HepG2 (cell line): ENCODE measurements at regions not wholly inside any gene's neighbourhood (a gene's known extent, or its start where the extent isn't known, plus 50 kb on each side); places are given as distances from the start of the nearest gene placed in this dataset.
A peak's percentile ranks its signal among the peaks of the same experiment; 100 is the strongest.
"Not testable (repeated sequence)": the region's sequence is repeated elsewhere in the genome, so short reads cannot be mapped to it uniquely, and the experiment has no call there.

ENCODE experiments used
- ATAC-seq: fragments of 200-7000 bp; cut with Tn5 transposase; 3 replicates; pipeline ENCODE4 v1.9.1; 2020; ENCODE audit warnings: mild to moderate bottlenecking, moderate library complexity
- BruUV-seq: library from RNA; stranded (reverse); fragments of 400-500 nt; replicated peaks from 2 replicates; lab custom pipeline; 2021; lab: Mats Ljungman, UMichigan
- CTCF ChIA-PET: fragments of 300-600 bp; formaldehyde crosslinking; extraction: SDS; loops from one replicate; lab custom pipeline; 2021; ENCODE audit warnings: low total read pairs, inconsistent platforms, low intra/inter-chr PET ratio; lab: Yijun Ruan, JAX
- POLR2A ChIA-PET: fragments of 350-600 bp; sonication (Branson Sonifier 250); formaldehyde crosslinking; loops from one replicate; lab custom pipeline; 2020; ENCODE audit warnings: antibody characterized with exemption, inconsistent platforms; lab: Yijun Ruan, JAX
- DNase-seq: peaks from one replicate; pipeline ENCODE4 v3.0.0-alpha.2; 2015; ENCODE audit warnings: low spot score
- FAIRE-seq: peaks from 3 replicates; lab custom pipeline; 2011; peaks lifted over from hg19 to GRCh38; lab: Jason Lieb, UNC
- H2AFZ ChIP-seq: one replicate; pipeline ENCODE4 v1.6.1; 2011; ENCODE audit warnings: low read length, inconsistent platforms
- H3K27ac ChIP-seq: fragments of 300-600 bp; 3 replicates; pipeline ENCODE4 v1.8.0; 2011; ENCODE audit warnings: mixed run types, mild to moderate bottlenecking, mixed read lengths, low read length, inconsistent platforms; ENCODE audit not compliant: insufficient read depth; ENCODE audit errors: extremely low read length
- H3K27me3 ChIP-seq, 2 experiments: fragments of 200-600 bp in 1 of 2; 2 replicates in 1 of 2; 3 replicates in 1 of 2; pipeline versions ENCODE4 v1.6.0 to v1.8.0; 2011; ENCODE audit warnings: low read length in 2 of 2, mild to moderate bottlenecking in 2 of 2, moderate library complexity in 2 of 2, inconsistent platforms in 1 of 2; ENCODE audit not compliant: insufficient read depth in 2 of 2, control insufficient read depth in 1 of 2
- H3K36me3 ChIP-seq, 2 experiments: fragments of 200-600 bp in 1 of 2; replicated peaks in 1 of 2; 2 replicates in 1 of 2; 3 replicates in 1 of 2; pipeline versions ENCODE4 v1.5.1 to v1.8.0; 2011; ENCODE audit warnings: low read length in 2 of 2, inconsistent platforms in 1 of 2; ENCODE audit not compliant: insufficient read depth in 2 of 2, control insufficient read depth in 1 of 2
- H3K4me1 ChIP-seq: 2 replicates; pipeline ENCODE4 v1.5.1; 2012; ENCODE audit warnings: low read length, inconsistent platforms; ENCODE audit not compliant: insufficient read depth
- H3K4me2 ChIP-seq: 2 replicates; pipeline ENCODE4 v1.6.0; 2011; ENCODE audit warnings: low read depth, low read length, inconsistent platforms
- H3K4me3 ChIP-seq, 3 experiments: fragments of 200-600 bp in 1 of 3; sonication (generic), shearing (Covaris generic) in 1 of 3; replicated peaks in 1 of 3; 2 replicates each; pipeline ENCODE4 v1.5.1; 2011 to 2016; ENCODE audit warnings: low read length in 3 of 3, inconsistent platforms in 2 of 3, low read depth in 2 of 3, mild to moderate bottlenecking in 2 of 3, control low read depth in 1 of 3, mixed read lengths in 1 of 3; ENCODE audit not compliant: insufficient read depth in 1 of 3
- H3K79me2 ChIP-seq: one replicate; pipeline ENCODE4 v1.6.1; 2011; ENCODE audit warnings: low read length, inconsistent platforms; ENCODE audit not compliant: insufficient read depth
- H3K9ac ChIP-seq: 2 replicates; pipeline ENCODE4 v1.6.0; 2011; ENCODE audit warnings: mild to moderate bottlenecking, low read depth, low read length, inconsistent platforms; ENCODE audit not compliant: insufficient read depth
- H3K9me3 ChIP-seq: 2 replicates; pipeline ENCODE4 v1.5.1; 2012; ENCODE audit warnings: mild to moderate bottlenecking, low read length
- H4K20me1 ChIP-seq: 2 replicates; pipeline ENCODE4 v1.6.0; 2011; ENCODE audit warnings: inconsistent platforms, mild to moderate bottlenecking, low read length, moderate library complexity; ENCODE audit not compliant: insufficient read depth
- CC2D1A ChIP-seq: sonication (generic); formaldehyde crosslinking; IDR thresholded peaks from 2 replicates; pipeline ENCODE4 v1.8.1; 2023; ENCODE audit warnings: mild to moderate bottlenecking, missing genetic modification reagents
- HNRNPLL ChIP-seq: fragments of 200-400 bp; formaldehyde crosslinking; IDR thresholded peaks from 2 replicates; pipeline ENCODE4 v1.6.1; 2017; ENCODE audit warnings: mild to moderate bottlenecking, low read depth, low read length; ENCODE audit not compliant: poor library complexity, severe bottlenecking
- MAFK ChIP-seq, 2 experiments: IDR thresholded peaks in 1 of 2; conservative IDR thresholded peaks in 1 of 2; 2 replicates each; pipeline ENCODE4 v1.6.1; 2011; ENCODE audit warnings: improper control_type of control experiment in 2 of 2, low read length in 2 of 2
- MXD1 ChIP-seq: sonication (generic); formaldehyde crosslinking; IDR thresholded peaks from 2 replicates; pipeline ENCODE4 v1.4.0; 2020; ENCODE audit warnings: mild to moderate bottlenecking, missing genetic modification reagents
- NR1H2 ChIP-seq: sonication (generic); formaldehyde crosslinking; IDR thresholded peaks from 2 replicates; pipeline ENCODE4 v1.8.1; 2022; ENCODE audit warnings: low read depth, missing genetic modification reagents, borderline replicate concordance
- PLSCR1 ChIP-seq: sonication (generic); formaldehyde crosslinking; IDR thresholded peaks from 2 replicates; pipeline ENCODE4 v1.5.0; 2020; ENCODE audit warnings: missing genetic modification reagents, mild to moderate bottlenecking, borderline replicate concordance
- WGBS: methylation state at CpG from one replicate; pipeline ENCODE4 v1.1.6; 2017; ENCODE audit warnings: low lambda C conversion rate; 5-methylcytosine and 5-hydroxymethylcytosine counted together
- in situ Hi-C: cut with HindIII; loops from 2 replicates; pipeline ENCODE4 v1.10.0; 2017; ENCODE audit warnings: low pct_unique_long_range_greater_than_20kb; ENCODE audit not compliant: extremely low pct_ligation_motif_present
- intact Hi-C: fragments of 100-400 bp; cut with micrococcal nuclease; formaldehyde crosslinking; loops from one replicate; pipeline ENCODE4 v1.10.0; 2022; ENCODE audit not compliant: unreplicated experiment

GRCh38 chr4:79164907-79165610, 160.8 kb downstream of the NAA11 start (continued):
- no peak for TF ChIP-seq HNRNPLL

GRCh38 chr4:79163981-79164490, 161.8 kb downstream of the NAA11 start:
- no peak overlapping the region for H3K9ac ChIP-seq
- no peaks in the 10 kb centered on the region for H4K20me1 ChIP-seq
- no peak for FAIRE-seq
- ATAC-seq = no peak
- DNase-seq = no peak
- no peaks in the 10 kb centered on the region for H3K27me3 ChIP-seq
- TF ChIP-seq CC2D1A = no peak
- no peak for TF ChIP-seq PLSCR1 (CRISPR knock-in tag)
- TF ChIP-seq NR1H2 (CRISPR knock-in tag) = no peak
- H3K9me3 ChIP-seq = no peaks in the 10 kb centered on the region
- no peak overlapping the region for H3K4me3 ChIP-seq
- ChIA-PET CTCF (no interaction called here), POLR2A (no interaction called here)
- no peak overlapping the region for H3K4me2 ChIP-seq
- intact Hi-C loops (no loop called here), in situ Hi-C loops (no loop called here)
- H3K79me2 ChIP-seq = no peaks in the 10 kb centered on the region
- BruUV-seq = no TSS peak
- H3K36me3 ChIP-seq = no peaks in the 10 kb centered on the region
- WGBS = 2% methylated on average over 4 of the region's 4 CpGs
- H3K4me1 ChIP-seq = no peaks in the 10 kb centered on the region
- no peak overlapping the region for H3K27ac ChIP-seq
- no peak overlapping the region for H2AFZ ChIP-seq

- 6% methylated on average over 2 of the region's 2 CpGs for WGBS
- DNase-seq (no peak), ATAC-seq (no peak), FAIRE-seq (no peak)
- H3K27me3 ChIP-seq = no peaks in the 10 kb centered on the region
- H3K36me3 ChIP-seq = no peaks in the 10 kb centered on the region
- no peak overlapping the region for H3K9ac ChIP-seq
- H3K4me1 ChIP-seq = no peaks in the 10 kb centered on the region
- BruUV-seq = no TSS peak
- intact Hi-C loops = no loop called here
- H2AFZ ChIP-seq = no peak overlapping the region
- in situ Hi-C loops = no loop called here
- no peak overlapping the region for H3K4me3 ChIP-seq
- TF ChIP-seq MXD1 (CRISPR knock-in tag) (no peak), MAFK (conservative IDR thresholded peaks at IDR 0.05 in 1 of 2, IDR thresholded peaks at IDR 0.05 in 1 of 2; ENCODE audit: low read length in 2 of 2) (peak; percentile 30 to 34; a peak in 3 of 4 replicates)
- no peaks in the 10 kb centered on the region for H4K20me1 ChIP-seq
- POLR2A ChIA-PET = no interaction called here
- CTCF ChIA-PET = no interaction called here
- no peaks in the 10 kb centered on the region for H3K79me2 ChIP-seq
- H3K27ac ChIP-seq = no peak overlapping the region
- no peak overlapping the region for H3K4me2 ChIP-seq
- H3K9me3 ChIP-seq = no peaks in the 10 kb centered on the region
Observed at GRCh38 chr4:79160962-79161361, 164.9 kb downstream of the NAA11 start.

- H3K79me2 ChIP-seq, CTCF ChIA-PET, H4K20me1 ChIP-seq, H3K4me2 ChIP-seq, in situ Hi-C loops, H2AFZ ChIP-seq, BruUV-seq, DNase-seq, H3K27me3 ChIP-seq, POLR2A ChIA-PET, H3K9ac ChIP-seq, intact Hi-C loops, H3K9me3 ChIP-seq, H3K4me1 ChIP-seq, H3K36me3 ChIP-seq, ATAC-seq, FAIRE-seq, H3K4me3 ChIP-seq, H3K27ac ChIP-seq: not testable (repeated sequence)
- WGBS = 0% methylated on average over 2 of the region's 2 CpGs
Observed at GRCh38 chr4:79158705-79159104, 167.2 kb downstream of the NAA11 start.
